Right cardiac atrium (tissue), 5 donors: ENCODE measurements at regions not wholly inside any gene's neighbourhood (a gene's known extent, or its start where the extent isn't known, plus 50 kb on each side); places are given as distances from the start of the nearest gene placed in this dataset.

Source experiments
- ATAC-seq, 2 donors: fragments of 200-7000 bp; cut with Tn5 transposase; one replicate each; pipeline versions ENCODE4 v1.8.0 to v1.9.1; 2020; ENCODE audit warnings: moderate library complexity in 2 of 2, mild to moderate bottlenecking in 1 of 2
- DNase-seq, 3 donors: peaks; one replicate each; pipeline ENCODE4 v3.0.0-alpha.2; 2020
- H3K27ac ChIP-seq: one replicate; pipeline ENCODE4 v1.5.1; 2013; ENCODE audit warnings: mild to moderate bottlenecking, low read length, control low read depth, moderate library complexity
- H3K27me3 ChIP-seq: one replicate; pipeline ENCODE4 v1.6.1; 2013; ENCODE audit not compliant: control insufficient read depth, insufficient read depth
- H3K4me1 ChIP-seq: one replicate; pipeline ENCODE4 v1.6.1; 2013; ENCODE audit warnings: low read length; ENCODE audit not compliant: control insufficient read depth, insufficient read depth
- H3K4me3 ChIP-seq: one replicate; pipeline ENCODE4 v1.5.1; 2013; ENCODE audit warnings: low read length, control low read depth
- H3K9me3 ChIP-seq: one replicate; pipeline ENCODE4 v1.6.1; 2013; ENCODE audit warnings: low read length; ENCODE audit not compliant: control insufficient read depth
- WGBS: extraction: QIAGEN DNeasy Blood & Tissue Kit; methylation state at CpG from one replicate; pipeline ENCODE4 v1.1.7; 2013; 5-methylcytosine and 5-hydroxymethylcytosine counted together
- intact Hi-C, 4 donors: fragments of 100-400 bp; cut with DNase I; formaldehyde crosslinking; loops; one replicate each; pipeline versions ENCODE4 v1.11.0 to v1.14.0; 2022 to 2023
- donor health status: healthy with polysubstance abuse.
- donor health status: DM: no; HTN: yes; CAD: no.
- donor health status: DM: no; HTN: no; CAD: no.
- donor health status: DM: no; HTN: yes; CAD: no; lungs with severe emphysema.
- donor health status: DM: yes; HTN: yes; CAD: no.

GRCh38 chr13:104357672-104358354 lies 1291.6 kb upstream of the SLC10A2 start:
- Histone ChIP-seq H3K27ac (no peak overlapping the region), H3K9me3 (no peaks in the 10 kb centered on the region), H3K4me3 (no peak overlapping the region), H3K4me1 (no peaks in the 10 kb centered on the region), H3K27me3 (no peaks in the 10 kb centered on the region)
- 79% methylated on average over 9 of the region's 9 CpGs for WGBS
- intact Hi-C loops = no loop called here
- ATAC-seq = no peak
- no peak for DNase-seq

DNA sequence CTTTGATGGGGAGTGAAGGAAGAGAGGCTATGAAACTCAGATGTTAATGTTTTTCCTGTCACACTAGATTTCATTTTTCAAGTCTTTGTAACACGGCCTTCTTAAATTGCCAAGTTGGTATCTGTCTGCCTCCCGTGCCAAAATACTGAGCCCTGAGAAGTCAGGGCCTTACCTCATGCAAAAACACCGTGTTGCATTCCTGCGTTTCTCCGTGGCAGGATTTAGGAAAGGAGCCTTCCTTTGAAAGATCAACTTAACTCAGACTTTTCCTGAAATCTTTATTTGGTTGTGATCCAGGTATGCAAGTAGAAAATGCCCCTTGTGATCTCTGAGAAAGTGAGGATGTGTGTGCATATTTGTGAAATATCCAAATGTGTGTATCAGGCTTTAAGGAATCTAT lies 1291.0 kb upstream of the SLC10A2 start:
- intact Hi-C loops = no loop called here
- ATAC-seq (no peak), DNase-seq (no peak)
- WGBS = 26% methylated on average over 5 of the region's 5 CpGs
- Histone ChIP-seq H3K27ac (no peak overlapping the region), H3K9me3 (no peaks in the 10 kb centered on the region), H3K27me3 (no peaks in the 10 kb centered on the region), H3K4me3 (no peak overlapping the region), H3K4me1 (no peaks in the 10 kb centered on the region)

- no peaks in the 10 kb centered on the region for H3K4me1 ChIP-seq
- intact Hi-C loops = no loop called here
- no peak overlapping the region for H3K27ac ChIP-seq
- H3K27me3 ChIP-seq = no peaks in the 10 kb centered on the region
- H3K4me3 ChIP-seq = no peak overlapping the region
- WGBS = 75% methylated on average over 6 of the region's 6 CpGs
- DNase-seq (no peak), ATAC-seq (no peak)
- no peaks in the 10 kb centered on the region for H3K9me3 ChIP-seq
Observed at GRCh38 chr13:104355041-104355670, 1288.9 kb upstream of the SLC10A2 start.

GRCh38 chr13:104327211-104327610 lies 1261.0 kb upstream of the SLC10A2 start:
- ATAC-seq (no peak), DNase-seq (no peak)
- Histone ChIP-seq H3K4me3 (no peak overlapping the region), H3K4me1 (no peaks in the 10 kb centered on the region), H3K27ac (no peak overlapping the region), H3K27me3 (no peaks in the 10 kb centered on the region), H3K9me3 (no peaks in the 10 kb centered on the region)
- intact Hi-C loops = no loop called here

DNA sequence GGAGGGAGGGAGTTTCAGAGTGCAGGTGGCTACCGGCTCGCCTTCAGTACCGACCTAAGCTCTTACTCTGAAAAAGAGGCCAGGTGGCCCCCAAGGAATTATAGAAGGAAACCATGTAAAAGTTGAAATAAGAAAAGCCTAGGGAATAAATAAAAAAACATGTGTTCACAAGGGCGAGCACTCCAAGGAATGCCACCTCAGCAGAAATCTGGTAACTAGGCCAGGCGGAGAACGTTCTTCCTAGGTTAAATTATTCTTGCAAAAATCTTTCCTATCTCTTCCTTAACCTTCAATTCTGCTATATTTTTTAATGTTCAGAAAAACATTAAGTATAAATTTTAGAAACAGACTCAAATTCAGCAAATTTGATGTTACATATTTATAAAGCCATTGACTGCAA lies 1260.3 kb upstream of the SLC10A2 start:
- intact Hi-C loops = no loop called here
- Histone ChIP-seq H3K9me3 (no peaks in the 10 kb centered on the region), H3K27ac (no peak overlapping the region), H3K4me1 (no peaks in the 10 kb centered on the region), H3K27me3 (no peaks in the 10 kb centered on the region), H3K4me3 (no peak overlapping the region)
- no peak for ATAC-seq
- DNase-seq = no peak
- whole genome bisulfite sequencing = 91% methylated on average over 6 of the region's 6 CpGs

GRCh38 chr13:104321756-104322155 lies 1255.5 kb upstream of the SLC10A2 start:
- WGBS = 94% methylated on average over 5 of the region's 5 CpGs
- H3K4me1 ChIP-seq = no peaks in the 10 kb centered on the region
- no peaks in the 10 kb centered on the region for H3K9me3 ChIP-seq
- H3K27ac ChIP-seq = no peak overlapping the region
- ATAC-seq (no peak), DNase-seq (no peak)
- no peaks in the 10 kb centered on the region for H3K27me3 ChIP-seq
- intact Hi-C loops = no loop called here
- no peak overlapping the region for H3K4me3 ChIP-seq

DNA sequence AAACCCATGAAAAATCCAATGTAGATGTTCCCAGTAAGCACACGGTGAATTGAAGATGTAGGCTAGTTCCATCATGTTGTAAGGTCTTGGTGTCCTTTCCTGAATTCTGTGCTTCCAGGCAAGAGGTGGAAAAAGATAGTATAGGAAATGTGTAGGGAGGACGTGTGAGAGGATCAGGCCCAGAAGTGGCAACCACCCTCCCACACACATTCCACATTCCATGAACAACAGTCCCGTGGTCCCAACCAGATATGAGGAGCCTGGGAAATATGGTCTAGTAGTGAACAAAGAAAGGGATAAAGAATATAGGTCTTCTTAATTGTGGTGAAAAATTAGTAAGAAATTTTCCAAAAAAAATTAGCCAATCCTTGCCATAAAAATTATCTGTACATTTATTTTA lies 1254.2 kb upstream of the SLC10A2 start:
- WGBS = 65% methylated on average over 3 of the region's 3 CpGs
- H3K27ac ChIP-seq = no peak overlapping the region
- no peak overlapping the region for H3K4me3 ChIP-seq
- intact Hi-C loops = no loop called here
- H3K9me3 ChIP-seq = no peaks in the 10 kb centered on the region
- H3K4me1 ChIP-seq = no peaks in the 10 kb centered on the region
- ATAC-seq = no peak
- no peak for DNase-seq
- no peaks in the 10 kb centered on the region for H3K27me3 ChIP-seq

DNA sequence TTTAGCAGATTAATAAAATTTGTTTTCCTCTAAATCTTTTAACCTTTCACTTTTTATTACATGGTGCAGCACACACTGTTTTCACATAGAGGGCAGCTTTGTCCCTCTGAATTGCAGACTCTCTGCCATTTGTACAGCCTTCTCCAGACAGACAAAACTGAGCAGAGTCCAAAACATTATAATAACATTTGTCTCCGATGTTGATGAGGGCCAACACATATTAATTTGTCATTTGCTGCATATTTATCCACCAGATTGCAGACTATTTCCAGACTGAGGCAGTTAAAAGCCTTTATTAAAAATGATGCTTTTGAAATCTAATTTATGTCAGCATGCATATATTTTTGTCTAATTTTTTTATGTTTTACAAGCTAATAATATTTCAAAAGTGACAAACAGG lies 1251.9 kb upstream of the SLC10A2 start:
- no peak for ATAC-seq

DNA sequence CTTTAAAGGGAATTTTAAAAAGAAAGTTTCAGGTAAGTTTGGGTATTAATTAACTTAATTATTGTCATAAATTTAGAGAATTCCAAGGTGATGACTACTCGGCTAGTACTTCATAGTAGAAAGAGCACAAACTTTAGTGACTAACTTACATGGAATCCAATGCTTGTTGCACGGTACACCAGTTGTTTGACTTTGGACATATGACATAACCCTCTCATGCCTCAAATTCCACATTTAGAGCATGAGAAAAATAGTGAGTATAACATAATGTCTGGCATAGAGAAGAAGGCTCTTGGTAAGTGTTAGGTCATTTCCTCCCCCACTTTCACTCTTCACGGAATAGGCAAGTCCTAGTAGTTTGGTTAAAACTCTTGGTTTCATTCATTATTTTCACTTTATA lies 1249.4 kb upstream of the SLC10A2 start:
- intact Hi-C loops = no loop called here
- Histone ChIP-seq H3K4me1 (no peaks in the 10 kb centered on the region), H3K4me3 (no peak overlapping the region), H3K27me3 (no peaks in the 10 kb centered on the region), H3K9me3 (no peaks in the 10 kb centered on the region), H3K27ac (no peak overlapping the region)
- 70% methylated on average over 3 of the region's 3 CpGs for WGBS
- DNase-seq (no peak), ATAC-seq (no peak)

More for the DNA sequence above, 1251.9 kb upstream of the SLC10A2 start:
- WGBS = 11% methylated on average over 1 of the region's 1 CpG
- H3K4me3 ChIP-seq = no peak overlapping the region
- no peak overlapping the region for H3K27ac ChIP-seq
- H3K27me3 ChIP-seq = no peaks in the 10 kb centered on the region
- no peaks in the 10 kb centered on the region for H3K9me3 ChIP-seq
- DNase-seq = no peak
- intact Hi-C loops = no loop called here
- H3K4me1 ChIP-seq = no peaks in the 10 kb centered on the region

GRCh38 chr13:104314926-104315535 lies 1248.8 kb upstream of the SLC10A2 start:
- DNase-seq = no peak
- no peak overlapping the region for H3K27ac ChIP-seq
- no peaks in the 10 kb centered on the region for H3K4me1 ChIP-seq
- no peak overlapping the region for H3K4me3 ChIP-seq
- H3K27me3 ChIP-seq = no peaks in the 10 kb centered on the region
- intact Hi-C loops = no loop called here
- 91% methylated on average over 3 of the region's 3 CpGs for WGBS
- no peaks in the 10 kb centered on the region for H3K9me3 ChIP-seq
- ATAC-seq = no peak

DNA sequence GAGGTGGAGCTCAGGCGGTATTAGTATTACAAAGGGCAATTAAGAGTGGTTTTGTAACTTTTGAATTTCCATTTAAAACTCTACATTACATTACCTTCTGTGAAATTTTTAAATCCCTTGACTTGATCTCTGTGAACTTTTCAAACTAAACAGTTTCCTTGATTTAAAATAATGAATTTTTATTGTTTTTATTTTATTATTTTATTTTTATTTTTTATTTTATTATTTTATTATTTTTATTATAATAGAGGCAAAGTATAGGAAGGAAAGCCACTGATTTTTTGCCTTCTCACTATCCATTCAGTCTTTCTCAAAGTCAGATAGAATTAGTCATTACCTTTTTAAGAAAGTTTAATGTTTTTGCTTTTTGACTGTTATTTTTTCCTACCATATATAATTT lies 1248.1 kb upstream of the SLC10A2 start:
- WGBS = 84% methylated on average over 1 of the region's 1 CpG
- Histone ChIP-seq H3K9me3 (no peaks in the 10 kb centered on the region), H3K27me3 (no peaks in the 10 kb centered on the region), H3K4me3 (no peak overlapping the region), H3K4me1 (no peaks in the 10 kb centered on the region), H3K27ac (no peak overlapping the region)
- ATAC-seq (no peak), DNase-seq (no peak)
- intact Hi-C loops = no loop called here
